NCI-H446 (cell line): ENCODE measurements at regions not wholly inside any gene's neighbourhood (a gene's known extent, or its start where the extent isn't known, plus 50 kb on each side); places are given as distances from the start of the nearest gene placed in this dataset.
"Not testable (repeated sequence)": the region's sequence is repeated elsewhere in the genome, so short reads cannot be mapped to it uniquely, and the experiment has no call there.

Source experiments
- DNase-seq, 2 experiments: peaks; one replicate each; lab custom pipeline; 2025; lab: John Stamatoyannopoulos, UW

DNA sequence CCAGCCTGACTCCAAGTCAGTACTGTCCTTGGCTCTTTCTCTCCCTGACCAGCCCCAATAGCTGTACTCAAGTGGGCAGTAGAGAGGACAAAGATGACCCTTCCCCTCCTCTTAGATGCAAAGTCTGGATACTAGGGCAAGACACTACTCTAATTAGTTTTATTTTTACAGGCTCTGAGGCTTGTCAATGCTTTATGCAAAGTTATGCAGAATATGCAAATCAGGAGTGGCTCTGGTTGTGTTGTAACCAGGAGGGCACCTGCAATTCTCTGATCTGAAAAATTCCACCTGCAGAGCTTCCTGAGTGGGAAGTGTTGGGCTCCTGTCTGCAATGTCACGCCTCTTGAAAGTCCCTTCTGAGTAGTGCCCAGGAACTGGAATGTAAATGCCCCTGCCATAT, 201.5 kb downstream of the RGS3 start:
- no peak for DNase-seq

- no peak for DNase-seq
Observed at GRCh38 chr9:113665756-113666155, 202.2 kb downstream of the RGS3 start.

DNA sequence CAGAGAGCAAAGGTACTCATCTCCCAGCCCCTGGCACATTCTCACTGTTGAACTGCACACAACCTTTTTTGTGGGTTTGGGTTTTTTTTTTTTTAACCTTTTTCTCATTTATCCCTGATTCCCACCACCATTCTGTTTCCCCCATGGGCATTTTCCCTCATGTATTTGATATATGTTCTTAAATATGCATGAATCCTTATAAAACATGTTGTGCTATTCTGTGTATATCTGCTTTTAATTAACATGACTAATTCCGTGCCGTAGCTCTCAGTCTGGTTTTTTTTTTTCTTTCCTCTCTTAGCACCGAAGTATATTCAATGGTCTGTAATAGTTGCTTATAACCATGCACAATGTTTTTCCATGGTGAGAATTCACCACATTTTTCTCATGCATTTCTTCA, 204.5 kb downstream of the RGS3 start:
- no peak for DNase-seq

DNA sequence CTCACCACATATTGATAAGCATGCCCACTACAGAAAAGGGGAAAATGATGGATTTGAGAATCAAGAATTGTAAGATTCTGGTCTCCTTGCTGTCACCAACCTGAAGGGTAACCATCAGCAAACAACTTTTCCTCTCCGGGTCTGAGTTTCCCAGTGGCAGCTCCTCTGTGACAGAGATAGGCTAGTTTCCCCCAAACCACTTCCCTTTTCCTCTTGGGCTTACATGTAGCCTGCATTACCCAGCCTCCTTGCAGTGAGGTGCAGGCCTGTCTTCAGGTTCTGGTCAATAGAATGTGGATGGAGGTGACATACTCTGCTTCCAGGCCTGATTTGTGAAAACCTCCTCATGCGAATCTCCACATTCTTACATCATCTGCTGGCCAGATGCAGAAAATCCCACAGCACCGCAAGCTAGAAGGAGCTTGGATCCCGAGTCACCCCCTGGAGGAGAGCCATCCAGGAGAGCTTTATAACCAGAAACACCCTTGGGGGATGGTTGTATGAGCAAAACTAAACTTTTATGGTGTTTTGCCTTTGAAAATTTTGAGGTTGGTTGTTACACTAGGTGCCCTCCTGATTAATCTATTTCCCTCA, 206.1 kb downstream of the RGS3 start:
- DNase-seq = no peak

- no peak for DNase-seq
Observed at GRCh38 chr9:113673726-113674125, 202.4 kb upstream of the ZNF618 start.

- DNase-seq = no peak
Observed at GRCh38 chr9:113674436-113674835, 201.7 kb upstream of the ZNF618 start.

- no peak for DNase-seq
Observed at GRCh38 chr9:113675475-113675941, 200.6 kb upstream of the ZNF618 start.

DNA sequence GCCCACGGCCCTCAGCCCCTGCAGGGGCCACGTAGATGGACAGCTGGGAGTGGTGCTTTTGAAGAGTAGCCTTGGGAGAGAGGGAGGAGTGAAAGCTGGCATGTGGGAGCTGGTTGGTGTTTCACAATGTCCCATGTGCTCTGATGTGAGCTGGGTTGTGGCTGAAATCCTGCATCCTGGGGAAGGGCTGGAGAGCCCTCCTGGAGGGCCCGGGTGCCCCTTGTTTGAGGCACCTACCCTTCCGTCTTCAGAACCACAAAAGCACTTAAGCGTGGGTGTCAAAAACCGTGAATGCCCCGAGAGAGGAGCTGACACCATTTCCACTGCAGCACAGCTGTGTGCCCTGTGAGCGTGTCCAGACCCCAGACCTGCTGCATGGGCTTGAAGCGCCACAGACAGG, 199.1 kb upstream of the ZNF618 start:
- no peak for DNase-seq

DNA sequence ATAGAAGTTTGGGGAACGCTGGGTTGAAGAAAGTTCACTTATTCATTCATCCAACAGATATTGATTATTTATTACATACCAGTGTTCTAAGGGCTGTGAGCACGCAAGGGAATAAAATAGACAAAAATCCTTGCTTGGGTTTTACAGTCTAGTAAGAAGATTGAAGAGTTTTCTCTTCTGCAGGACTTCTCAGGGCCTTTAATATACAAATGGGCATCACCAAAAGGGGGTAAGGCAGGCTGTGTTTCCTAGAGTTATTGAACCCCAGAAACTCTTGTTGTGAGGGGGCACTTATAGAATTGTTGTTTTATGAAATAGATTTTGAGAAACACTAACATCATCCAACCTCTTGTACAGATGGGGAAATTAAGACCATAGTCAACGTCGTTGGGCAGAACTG, 198.5 kb upstream of the ZNF618 start:
- DNase-seq = no peak

GRCh38 chr9:113678119-113678858, 197.8 kb upstream of the ZNF618 start:
- DNase-seq = no peak

- no peak for DNase-seq
Observed at GRCh38 chr9:113678859-113679256, 197.3 kb upstream of the ZNF618 start.

- DNase-seq = peak in 1 of 2 experiments; percentile 35
Observed at GRCh38 chr9:113682297-113682771, 193.8 kb upstream of the ZNF618 start.

GRCh38 chr9:113685636-113686035, 190.5 kb upstream of the ZNF618 start:
- DNase-seq = not testable (repeated sequence)

GRCh38 chr9:113687107-113687679, 188.9 kb upstream of the ZNF618 start:
- DNase-seq = no peak

GRCh38 chr9:113687680-113688371, 188.3 kb upstream of the ZNF618 start:
- no peak for DNase-seq

- DNase-seq = no peak
Observed at GRCh38 chr9:113690055-113690740, 185.9 kb upstream of the ZNF618 start.

- DNase-seq = no peak
Observed at GRCh38 chr9:113692256-113692655, 183.9 kb upstream of the ZNF618 start.

- DNase-seq = no peak
Observed at GRCh38 chr9:113694912-113695311, 181.2 kb upstream of the ZNF618 start.

DNA sequence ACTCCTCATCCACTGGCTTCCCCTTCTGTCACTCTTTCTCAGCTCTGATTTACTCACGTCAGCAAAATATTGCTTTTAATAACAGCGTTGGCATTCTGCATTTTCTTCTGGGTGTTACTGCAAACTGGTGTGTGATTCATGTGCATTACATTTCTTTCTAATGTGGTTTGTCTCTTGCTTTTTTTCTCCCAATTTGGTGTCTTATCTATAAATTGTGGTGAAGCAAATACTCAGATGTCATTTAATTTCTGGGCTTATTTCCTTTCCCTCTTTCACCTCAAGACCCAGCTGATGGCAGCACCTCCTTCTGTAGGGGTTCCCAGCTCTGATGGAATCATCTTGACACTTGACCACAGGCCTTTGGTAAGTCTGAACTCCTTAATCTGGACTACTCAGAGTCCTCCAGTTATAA, 180.7 kb upstream of the ZNF618 start:
- DNase-seq = no peak

- DNase-seq = no peak
Observed at GRCh38 chr9:113695901-113696300, 180.2 kb upstream of the ZNF618 start.

- DNase-seq = no peak
Observed at GRCh38 chr9:113701774-113702755, 174.0 kb upstream of the ZNF618 start.
